ENCODE measurements at regions not wholly inside any gene's neighbourhood (a gene's known extent, or its start where the extent isn't known, plus 50 kb on each side); places are given as distances from the start of the nearest gene placed in this dataset.

- Mint-ChIP-seq H3K9me3 (ENCODE audit: unreplicated experiment) (no peaks in the 10 kb centered on the region), H3K4me1 (ENCODE audit: unreplicated experiment) (no peaks in the 10 kb centered on the region), H3K4me3 (ENCODE audit: unreplicated experiment) (no peak overlapping the region), H3K27ac (ENCODE audit: unreplicated experiment) (no peak overlapping the region), H3K36me3 (ENCODE audit: unreplicated experiment) (no peaks in the 10 kb centered on the region), H3K27me3 (ENCODE audit: unreplicated experiment) (no peaks in the 10 kb centered on the region)
- TF ChIP-seq CTCF (IDR thresholded peaks at IDR 0.05) = no peak
- no peak for DNase-seq (ENCODE audit: extremely low spot score, unreplicated experiment)
Measured at GRCh38 chr2:16014802-16015201, 74.5 kb downstream of the MYCN start.

GRCh38 chr2:16014041-16014787, 73.9 kb downstream of the MYCN start:
- TF ChIP-seq CTCF (IDR thresholded peaks at IDR 0.05) = no peak
- H3K9me3 Mint-ChIP-seq (ENCODE audit: unreplicated experiment) = no peaks in the 10 kb centered on the region
- H3K27me3 Mint-ChIP-seq (ENCODE audit: unreplicated experiment) = no peaks in the 10 kb centered on the region
- H3K4me1 Mint-ChIP-seq (ENCODE audit: unreplicated experiment) = no peaks in the 10 kb centered on the region
- H3K4me3 Mint-ChIP-seq (ENCODE audit: unreplicated experiment) = no peak overlapping the region
- no peak overlapping the region for H3K27ac Mint-ChIP-seq (ENCODE audit: unreplicated experiment)
- no peaks in the 10 kb centered on the region for H3K36me3 Mint-ChIP-seq (ENCODE audit: unreplicated experiment)
- no peak for DNase-seq (ENCODE audit: extremely low spot score, unreplicated experiment)

- H3K27me3 Mint-ChIP-seq (ENCODE audit: unreplicated experiment) = no peaks in the 10 kb centered on the region
- H3K36me3 Mint-ChIP-seq (ENCODE audit: unreplicated experiment) = no peaks in the 10 kb centered on the region
- H3K27ac Mint-ChIP-seq (ENCODE audit: unreplicated experiment) = no peak overlapping the region
- H3K4me3 Mint-ChIP-seq (ENCODE audit: unreplicated experiment) = no peak overlapping the region
- no peak for TF ChIP-seq CTCF (IDR thresholded peaks at IDR 0.05)
- DNase-seq (ENCODE audit: extremely low spot score, unreplicated experiment) = no peak
- no peaks in the 10 kb centered on the region for H3K4me1 Mint-ChIP-seq (ENCODE audit: unreplicated experiment)
- H3K9me3 Mint-ChIP-seq (ENCODE audit: unreplicated experiment) = no peaks in the 10 kb centered on the region
Measured at GRCh38 chr2:16013359-16013911, 73.1 kb downstream of the MYCN start.

GRCh38 chr2:16012626-16013358, 72.4 kb downstream of the MYCN start:
- Mint-ChIP-seq H3K4me1 (ENCODE audit: unreplicated experiment) (no peaks in the 10 kb centered on the region), H3K9me3 (ENCODE audit: unreplicated experiment) (no peaks in the 10 kb centered on the region), H3K27ac (ENCODE audit: unreplicated experiment) (no peak overlapping the region), H3K4me3 (ENCODE audit: unreplicated experiment) (no peak overlapping the region), H3K36me3 (ENCODE audit: unreplicated experiment) (no peaks in the 10 kb centered on the region), H3K27me3 (ENCODE audit: unreplicated experiment) (no peaks in the 10 kb centered on the region)
- TF ChIP-seq CTCF (IDR thresholded peaks at IDR 0.05) = no peak
- no peak for DNase-seq (ENCODE audit: extremely low spot score, unreplicated experiment)

- DNase-seq (ENCODE audit: extremely low spot score, unreplicated experiment) = no peak
- no peaks in the 10 kb centered on the region for H3K27me3 Mint-ChIP-seq (ENCODE audit: unreplicated experiment)
- H3K4me1 Mint-ChIP-seq (ENCODE audit: unreplicated experiment) = no peaks in the 10 kb centered on the region
- no peak for TF ChIP-seq CTCF (IDR thresholded peaks at IDR 0.05)
- H3K36me3 Mint-ChIP-seq (ENCODE audit: unreplicated experiment) = no peaks in the 10 kb centered on the region
- no peaks in the 10 kb centered on the region for H3K9me3 Mint-ChIP-seq (ENCODE audit: unreplicated experiment)
- no peak overlapping the region for H3K4me3 Mint-ChIP-seq (ENCODE audit: unreplicated experiment)
- H3K27ac Mint-ChIP-seq (ENCODE audit: unreplicated experiment) = no peak overlapping the region
Measured at GRCh38 chr2:16012029-16012596, 71.8 kb downstream of the MYCN start.

Data from osteocyte (in vitro differentiated cells).